ENCODE measurements at regions not wholly inside any gene's neighbourhood (a gene's known extent, or its start where the extent isn't known, plus 50 kb on each side); places are given as distances from the start of the nearest gene placed in this dataset.

GRCh38 chr12:91900971-91901370 lies 244.7 kb downstream of the BTG1 start:
- peaks cover 0 to 17% (median 0%) of the 10 kb centered on the region in 3 donors for H3K4me1 ChIP-seq
- no peak for DNase-seq
- H3K27ac ChIP-seq: no peak overlapping the region
- no peak for TF ChIP-seq CTCF (IDR thresholded peaks at IDR 0.05)
- H3K27me3 ChIP-seq: no peaks in the 10 kb centered on the region
- H3K4me3 ChIP-seq: no peak overlapping the region
- intact Hi-C loops (cut with DNase I): no loop called here
- ATAC-seq: no peak
- H3K36me3 ChIP-seq: no peaks in the 10 kb centered on the region
- FAIRE-seq: no peak
- H3K9me3 ChIP-seq: no peaks in the 10 kb centered on the region

- peaks cover 0 to 17% (median 0%) of the 10 kb centered on the region in 3 donors for H3K4me1 ChIP-seq
- peak in 2 of 4 donors; percentile 47 to 58 for ATAC-seq
- no peak overlapping the region for H3K27ac ChIP-seq
- no peaks in the 10 kb centered on the region for H3K36me3 ChIP-seq
- intact Hi-C loops (cut with DNase I): no loop called here
- whole genome bisulfite sequencing, 2 donors: 6 to 13% methylated on average over 1 of the region's 1 CpG
- no peak for FAIRE-seq
- DNase-seq: no peak
- no peak overlapping the region for H3K4me3 ChIP-seq
- no peaks in the 10 kb centered on the region for H3K9me3 ChIP-seq
- no peaks in the 10 kb centered on the region for H3K27me3 ChIP-seq
- TF ChIP-seq CTCF (IDR thresholded peaks at IDR 0.05): no peak
These were observed 246.6 kb downstream of the BTG1 start for GRCh38 chr12:91899056-91899455.

- Histone ChIP-seq H3K4me1 (peaks cover 0 to 13% (median 0%) of the 10 kb centered on the region in 3 donors), H3K27ac (no peak overlapping the region), H3K36me3 (no peaks in the 10 kb centered on the region), H3K9me3 (no peaks in the 10 kb centered on the region), H3K27me3 (no peaks in the 10 kb centered on the region), H3K4me3 (no peak overlapping the region)
- FAIRE-seq: no peak
- 95 to 96% methylated on average over 5 of the region's 5 CpGs for WGBS, 2 donors
- ATAC-seq: no peak
- no peak for DNase-seq
- intact Hi-C loops (cut with DNase I): no loop called here
- no peak for TF ChIP-seq CTCF (IDR thresholded peaks at IDR 0.05)
These were observed 248.6 kb downstream of the BTG1 start for GRCh38 chr12:91897025-91897515.

- no peak for TF ChIP-seq CTCF (IDR thresholded peaks at IDR 0.05)
- WGBS, 2 donors: 77 to 78% methylated on average over 5 of the region's 5 CpGs
- ATAC-seq: no peak
- intact Hi-C loops (cut with DNase I): no loop called here
- no peaks in the 10 kb centered on the region for H3K27me3 ChIP-seq
- FAIRE-seq: no peak
- no peaks in the 10 kb centered on the region for H3K9me3 ChIP-seq
- H3K27ac ChIP-seq: no peak overlapping the region
- H3K4me1 ChIP-seq: peaks cover 0 to 13% (median 0%) of the 10 kb centered on the region in 3 donors
- H3K36me3 ChIP-seq: no peaks in the 10 kb centered on the region
- no peak for DNase-seq
- no peak overlapping the region for H3K4me3 ChIP-seq
These were observed 249.2 kb downstream of the BTG1 start for GRCh38 chr12:91896286-91897024.

- TF ChIP-seq CTCF (IDR thresholded peaks at IDR 0.05): no peak
- FAIRE-seq: no peak
- ATAC-seq: no peak
- intact Hi-C loops (cut with DNase I): no loop called here
- H3K4me3 ChIP-seq: no peak overlapping the region
- H3K9me3 ChIP-seq: no peaks in the 10 kb centered on the region
- no peaks in the 10 kb centered on the region for H3K36me3 ChIP-seq
- no peak for DNase-seq
- H3K4me1 ChIP-seq: peaks cover 0 to 13% (median 0%) of the 10 kb centered on the region in 3 donors
- H3K27me3 ChIP-seq: no peaks in the 10 kb centered on the region
- H3K27ac ChIP-seq: no peak overlapping the region
These were observed 250.7 kb downstream of the BTG1 start for GRCh38 chr12:91894911-91895310.

Data from pancreas (tissue), 10 donors.